Islet precursor cell (in vitro differentiated cells): ENCODE measurements at regions not wholly inside any gene's neighbourhood (a gene's known extent, or its start where the extent isn't known, plus 50 kb on each side); places are given as distances from the start of the nearest gene placed in this dataset.
A peak's percentile ranks its signal among the peaks of the same experiment; 100 is the strongest.
"Not testable (repeated sequence)": the region's sequence is repeated elsewhere in the genome, so short reads cannot be mapped to it uniquely, and the experiment has no call there.

ENCODE experiments used
- DNase-seq: peaks from one replicate; pipeline ENCODE4 v3.0.0-alpha.2; 2018

DNA sequence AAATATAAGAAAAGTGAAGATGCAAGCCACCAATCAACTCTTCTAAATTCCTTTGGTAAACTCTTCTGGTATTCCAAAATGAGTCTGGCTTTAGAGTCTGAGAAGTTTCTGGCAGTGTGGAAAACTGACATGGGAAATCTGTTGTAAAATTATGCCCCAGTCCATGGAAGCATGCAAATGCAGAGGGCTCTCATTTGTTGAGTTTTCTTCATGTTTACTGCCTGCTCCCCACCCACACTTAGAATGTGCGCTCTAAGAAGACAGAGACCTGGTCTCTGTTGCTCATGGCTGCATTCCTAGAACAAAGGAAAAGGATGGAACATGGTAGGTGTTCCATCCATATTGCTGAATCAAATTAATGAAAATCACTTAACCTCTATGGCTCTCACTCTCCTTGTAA, 411.8 kb upstream of the PDZRN3 start:
- no peak for DNase-seq

DNA sequence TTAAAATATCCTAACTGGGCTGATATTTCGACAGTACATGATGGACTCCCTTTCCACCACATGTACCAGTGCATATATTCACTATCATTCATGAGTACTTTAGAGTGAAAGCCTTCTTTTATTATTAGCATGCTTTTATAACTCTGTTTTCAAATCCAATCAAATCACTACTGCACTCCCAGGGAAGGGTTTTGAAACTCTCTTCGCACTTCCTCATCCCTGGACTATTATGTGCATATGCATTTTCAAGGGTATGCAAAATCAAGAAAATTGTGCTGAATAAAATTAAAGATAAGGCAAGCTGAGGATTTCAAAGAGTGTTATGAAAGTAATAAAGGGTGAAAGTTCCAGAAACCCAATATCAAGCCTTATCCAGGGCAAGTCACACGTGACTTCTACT, 411.4 kb upstream of the PDZRN3 start:
- DNase-seq: no peak

DNA sequence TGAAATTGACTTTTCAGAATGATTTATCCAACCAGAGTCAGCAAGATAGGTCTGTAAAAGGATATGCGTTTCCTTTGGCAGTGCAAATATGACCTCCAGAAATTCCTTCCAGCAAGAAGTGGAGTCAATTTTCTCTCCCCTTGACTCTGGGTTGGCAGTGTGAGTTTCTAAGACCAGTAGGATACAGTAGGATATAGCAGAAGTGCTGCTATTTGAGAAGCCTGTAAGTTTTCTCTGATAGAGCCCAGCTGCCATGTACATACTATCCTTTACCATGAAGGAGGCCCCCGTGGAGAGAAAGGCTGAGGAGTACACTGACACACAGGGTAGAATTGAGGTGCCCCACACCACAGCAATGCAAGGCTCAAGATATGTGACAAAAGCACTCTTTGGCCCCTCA, 409.1 kb upstream of the PDZRN3 start:
- no peak for DNase-seq

DNA sequence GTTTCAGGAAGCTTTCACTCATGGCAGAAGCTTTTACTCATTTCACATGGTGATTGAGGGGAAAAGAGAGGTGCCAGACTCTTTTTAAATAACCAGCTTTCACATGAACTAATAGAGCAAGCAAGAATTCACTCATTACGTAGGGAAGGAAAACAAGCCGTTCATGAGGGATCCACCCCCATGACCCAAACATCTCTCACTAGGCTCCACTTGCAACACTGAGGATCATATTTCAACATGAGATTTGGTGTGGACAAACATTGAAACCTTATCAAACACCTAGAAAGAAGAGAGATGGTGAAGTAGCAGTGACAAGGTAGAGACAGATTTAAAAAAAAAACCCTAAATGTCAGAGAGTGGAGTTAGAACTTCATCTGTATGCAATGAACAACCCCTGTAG, 408.6 kb upstream of the PDZRN3 start:
- DNase-seq: no peak

DNA sequence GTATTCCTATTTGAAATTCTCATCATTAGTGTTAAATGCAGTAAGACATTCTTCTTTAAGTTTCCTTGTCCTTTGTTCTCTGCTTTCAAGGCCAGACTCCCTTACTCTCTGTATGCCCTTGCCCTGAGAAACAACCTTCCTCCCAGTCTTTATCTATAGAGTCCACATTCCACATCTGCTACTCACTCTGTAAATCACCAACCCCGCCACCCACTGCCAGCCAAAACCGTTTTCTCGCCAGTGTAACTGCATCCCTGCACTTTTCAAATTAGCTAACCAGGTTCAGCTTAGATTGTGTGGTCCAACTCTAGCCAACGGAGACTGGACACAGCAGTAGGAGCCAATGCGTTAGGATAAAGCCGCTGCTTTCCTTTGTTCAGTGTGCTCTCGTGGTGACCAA, 402.4 kb upstream of the PDZRN3 start:
- DNase-seq: peak; percentile 95

DNA sequence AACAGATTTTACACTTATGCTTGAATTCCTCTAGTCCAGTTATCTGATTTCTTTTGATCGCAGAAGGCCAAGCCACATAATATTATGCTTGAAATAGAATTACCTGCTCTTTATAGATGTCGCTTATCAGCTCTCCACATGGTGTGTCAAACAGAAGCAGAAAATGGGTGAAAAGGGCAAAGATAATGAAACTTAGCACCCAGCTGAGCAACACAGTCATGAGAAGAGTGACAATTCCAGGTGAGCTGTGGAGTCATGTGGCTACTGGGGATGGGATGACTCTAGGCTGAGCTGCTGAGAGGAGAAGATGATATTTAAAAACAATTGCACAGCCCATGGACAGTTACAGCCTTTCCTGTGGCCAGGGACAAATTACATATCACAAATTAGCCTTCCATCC, 398.7 kb upstream of the PDZRN3 start:
- no peak for DNase-seq

DNA sequence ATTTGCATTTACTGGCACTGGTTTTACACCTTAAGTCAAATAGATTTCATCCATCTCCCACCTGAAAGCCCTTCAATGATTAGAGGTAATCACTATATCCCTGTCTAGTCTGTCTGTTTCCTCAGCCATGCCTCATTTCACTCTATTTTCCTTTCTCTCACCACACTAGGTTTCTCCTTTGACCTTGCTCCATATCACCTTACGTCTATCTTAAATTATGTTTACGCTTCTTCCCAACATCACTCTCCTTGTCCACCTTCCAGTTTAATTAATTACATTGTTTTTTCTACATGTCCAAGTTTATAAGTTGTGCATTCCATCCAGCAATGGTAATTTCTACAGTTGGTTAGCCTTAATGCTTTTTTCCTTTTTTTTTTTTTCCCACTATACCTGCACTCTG, 396.7 kb upstream of the PDZRN3 start:
- DNase-seq: no peak

DNA sequence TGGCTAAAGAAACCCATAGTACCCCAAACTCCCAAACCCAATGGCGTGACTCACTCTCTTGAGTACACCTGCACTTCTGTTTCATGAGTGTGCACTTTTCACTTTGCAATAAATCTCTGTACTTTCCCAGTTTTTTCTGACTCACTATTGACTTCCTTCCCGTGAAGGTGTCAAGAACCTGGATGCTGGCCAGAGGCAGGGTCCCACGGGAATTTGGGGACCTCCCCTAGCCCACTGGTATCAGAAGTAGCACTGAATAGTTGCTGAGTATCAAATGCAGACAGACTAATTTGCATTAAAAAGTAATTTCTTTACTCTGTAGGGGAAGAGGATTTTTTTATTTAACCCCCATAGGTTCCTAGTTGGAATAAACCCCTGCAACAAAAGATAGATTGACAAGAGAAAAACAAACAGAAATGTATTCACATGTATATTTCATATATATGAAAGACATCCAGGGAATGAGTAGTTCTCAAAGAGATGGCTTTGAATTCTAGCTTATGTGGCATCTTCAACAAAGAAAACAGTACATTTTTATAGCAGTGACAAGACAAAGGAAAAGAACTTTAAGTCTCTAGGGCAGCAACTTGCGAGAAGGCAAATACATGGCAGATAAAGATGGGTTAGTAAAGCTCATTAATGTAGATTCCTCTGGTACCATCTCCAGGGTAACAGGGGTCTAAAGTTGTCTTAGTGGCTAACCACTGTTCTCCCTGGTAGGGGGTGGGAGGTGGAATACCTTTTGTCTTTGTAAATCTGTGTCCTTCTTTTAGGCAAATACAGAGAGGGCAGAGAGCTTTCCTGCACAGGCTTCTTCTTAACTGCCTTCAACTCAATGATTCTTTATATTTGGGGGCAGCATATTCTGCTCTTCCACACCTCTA, 385.5 kb upstream of the PDZRN3 start:
- DNase-seq: no peak

DNA sequence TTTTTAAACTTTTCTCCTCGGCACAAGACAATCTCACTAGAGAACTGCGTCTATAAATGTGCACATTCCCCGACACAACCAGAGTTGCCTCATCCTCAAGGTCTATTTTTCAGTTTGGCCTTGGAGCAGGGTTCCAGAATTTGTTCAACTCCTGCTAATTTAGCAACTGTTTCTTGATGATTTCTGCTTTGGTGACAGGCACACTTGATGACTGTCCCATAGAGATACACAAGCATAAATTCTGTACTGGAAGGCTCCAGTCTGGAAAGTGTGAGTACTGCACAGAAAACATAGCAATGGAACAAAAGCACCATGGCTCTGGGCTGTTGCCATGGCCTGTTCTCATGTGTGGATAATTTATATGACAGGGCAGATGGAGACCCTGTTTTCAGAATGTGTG, 379.6 kb upstream of the PDZRN3 start:
- no peak for DNase-seq

DNA sequence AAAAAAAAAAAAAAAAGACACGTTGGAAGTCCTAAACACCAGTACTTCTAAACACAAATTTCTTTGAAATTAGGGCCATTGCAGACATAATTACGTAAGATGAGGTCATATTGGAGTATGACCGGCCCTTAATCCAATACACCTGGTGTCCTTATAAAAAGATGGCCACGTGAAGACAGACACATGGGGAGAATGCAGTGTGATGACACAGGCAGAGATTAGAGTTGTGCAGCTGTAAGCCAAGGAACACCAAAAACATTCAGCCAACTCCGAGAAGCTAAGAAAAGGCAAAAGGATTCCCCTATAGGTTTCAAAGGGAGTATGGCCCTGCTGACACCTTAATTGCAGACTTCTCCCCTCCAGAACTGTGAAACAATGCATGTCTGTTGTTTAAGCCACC, 379.0 kb upstream of the PDZRN3 start:
- no peak for DNase-seq

DNA sequence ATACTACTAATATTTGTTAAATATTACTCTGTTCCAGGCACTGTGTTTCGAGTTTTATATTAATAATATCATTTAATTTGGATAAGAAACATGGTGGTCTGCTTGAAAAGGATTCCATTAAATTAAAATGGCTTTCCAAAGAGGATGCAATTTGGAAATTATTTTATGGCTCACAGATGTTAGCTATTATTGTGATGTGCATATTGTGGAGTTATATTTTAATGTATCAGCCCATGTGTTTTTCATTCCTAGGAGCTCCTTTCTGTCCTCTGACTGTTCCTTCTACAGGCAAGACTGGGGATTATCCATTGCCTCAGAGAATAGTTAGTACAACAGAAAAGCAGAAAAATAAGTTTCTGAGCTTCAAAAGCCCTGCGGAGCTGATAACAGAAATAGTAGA, 376.7 kb upstream of the PDZRN3 start:
- no peak for DNase-seq

DNA sequence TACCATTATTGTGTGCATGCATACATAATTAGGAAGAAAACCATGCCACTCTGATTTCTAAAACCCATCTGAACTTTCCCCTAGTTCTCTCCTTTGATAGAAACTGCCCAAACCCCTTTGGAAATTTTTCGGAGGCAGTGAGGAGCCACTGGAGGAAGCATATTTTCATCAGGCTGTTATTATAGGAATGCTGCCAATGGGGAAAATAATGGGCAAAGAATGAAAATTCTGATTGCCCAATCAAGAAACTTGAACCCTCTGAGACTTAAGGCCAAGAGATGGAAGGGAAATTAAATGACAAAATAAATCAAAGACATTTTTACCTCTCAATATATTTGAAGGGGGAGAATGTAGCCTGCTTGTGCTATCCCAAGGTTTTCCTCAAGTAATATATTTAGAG, 376.0 kb upstream of the PDZRN3 start:
- no peak for DNase-seq

DNA sequence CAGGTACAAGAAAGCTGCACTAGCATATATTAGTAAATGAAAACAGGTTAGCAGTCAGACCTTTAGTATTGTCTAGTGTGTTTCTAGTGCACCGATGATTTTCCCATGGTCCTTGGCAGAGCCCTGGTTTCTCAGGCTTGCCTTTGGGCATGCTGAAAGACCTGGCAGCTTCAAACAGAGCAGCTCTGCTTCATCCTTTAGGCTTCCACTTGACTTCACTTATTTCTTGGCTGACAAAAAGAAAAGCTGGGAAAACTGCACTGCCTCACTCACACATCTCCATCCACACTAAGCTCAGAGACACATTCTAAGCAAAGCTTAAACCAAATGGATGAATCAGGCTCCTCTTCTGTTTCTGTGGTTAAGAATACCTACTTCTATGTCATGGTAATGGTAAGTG, 374.8 kb upstream of the PDZRN3 start:
- DNase-seq: no peak

DNA sequence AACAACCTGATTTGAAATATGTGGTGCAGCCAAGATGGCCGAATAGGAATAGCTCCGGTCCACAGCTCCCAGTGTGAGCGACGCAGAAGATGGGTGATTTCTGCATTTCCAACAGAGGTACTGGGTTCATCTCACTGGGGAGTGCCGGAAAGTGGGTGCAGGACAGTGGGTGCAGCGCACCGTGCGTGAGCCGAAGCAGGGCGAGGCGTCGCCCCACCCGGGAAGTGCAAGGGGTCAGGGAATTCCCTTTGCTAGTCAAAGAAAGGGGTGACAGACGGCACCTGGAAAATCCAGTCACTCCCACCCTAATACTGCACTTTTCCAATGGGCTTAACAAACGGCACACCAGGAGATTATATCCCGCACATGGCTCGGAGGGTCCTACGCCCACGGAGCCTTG, 365.9 kb upstream of the PDZRN3 start:
- DNase-seq: not testable (repeated sequence)

DNA sequence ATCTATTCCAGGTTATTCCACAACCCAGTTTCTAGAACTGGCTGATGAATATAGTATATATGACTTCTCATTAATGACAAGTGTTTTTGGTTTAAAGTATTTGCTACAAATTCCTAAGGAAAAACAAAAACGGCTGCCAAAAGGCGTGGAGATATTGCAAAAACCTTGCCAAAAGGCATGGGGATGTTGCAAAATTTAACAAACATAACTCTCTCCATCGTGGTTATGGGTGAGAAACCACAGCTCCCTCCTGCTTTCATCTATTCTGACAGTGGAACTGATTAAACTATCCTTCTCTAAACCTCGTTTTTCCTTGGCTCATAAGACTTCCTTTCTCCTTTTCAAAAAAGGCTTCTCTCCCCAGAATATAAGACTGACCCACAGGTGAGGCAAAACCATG, 342.0 kb upstream of the PDZRN3 start:
- no peak for DNase-seq

DNA sequence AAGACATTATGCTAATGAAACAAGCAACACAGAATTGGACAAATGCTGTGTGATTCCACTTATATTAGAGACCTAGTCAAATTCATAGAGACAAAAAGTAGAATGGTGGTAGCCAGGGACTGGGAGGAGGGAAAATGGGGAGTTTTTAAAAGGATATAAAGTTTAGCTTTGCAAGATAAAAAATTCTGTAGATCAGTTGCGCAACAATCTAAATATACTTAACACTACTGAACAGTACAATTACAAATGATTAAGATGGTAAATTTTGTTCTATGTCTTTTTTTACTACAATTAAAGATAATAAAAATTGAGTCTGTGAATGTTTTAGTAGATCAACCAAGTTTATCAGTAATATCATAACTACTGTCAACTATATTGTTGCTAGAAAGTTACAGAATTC, 340.1 kb upstream of the PDZRN3 start:
- no peak for DNase-seq

DNA sequence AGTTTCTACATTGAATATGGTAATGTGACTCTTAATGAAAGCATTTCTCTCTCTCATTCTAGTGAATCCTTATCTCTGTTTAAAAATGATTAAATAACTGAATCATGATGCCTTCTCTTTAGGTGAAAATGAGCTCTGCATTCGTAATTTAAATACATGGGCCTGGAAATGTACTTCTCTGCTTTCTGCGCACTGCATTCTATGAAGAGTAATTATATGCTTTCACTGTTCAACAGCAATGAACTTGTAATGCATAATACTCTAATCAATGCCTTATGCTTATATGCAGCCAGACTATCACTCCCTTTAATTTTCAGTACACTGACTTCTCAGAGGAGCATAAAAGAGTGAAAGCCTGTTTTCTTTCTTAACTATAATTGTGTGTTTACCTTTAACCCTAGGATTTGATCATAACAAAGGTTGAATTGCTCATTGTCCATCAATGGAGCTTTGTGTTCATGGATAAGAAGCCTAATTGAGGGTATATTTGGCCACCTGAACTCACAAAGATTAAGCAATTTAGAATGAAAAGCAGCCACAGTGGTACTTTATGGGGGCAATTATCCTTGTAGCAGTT, 330.8 kb upstream of the PDZRN3 start:
- no peak for DNase-seq

DNA sequence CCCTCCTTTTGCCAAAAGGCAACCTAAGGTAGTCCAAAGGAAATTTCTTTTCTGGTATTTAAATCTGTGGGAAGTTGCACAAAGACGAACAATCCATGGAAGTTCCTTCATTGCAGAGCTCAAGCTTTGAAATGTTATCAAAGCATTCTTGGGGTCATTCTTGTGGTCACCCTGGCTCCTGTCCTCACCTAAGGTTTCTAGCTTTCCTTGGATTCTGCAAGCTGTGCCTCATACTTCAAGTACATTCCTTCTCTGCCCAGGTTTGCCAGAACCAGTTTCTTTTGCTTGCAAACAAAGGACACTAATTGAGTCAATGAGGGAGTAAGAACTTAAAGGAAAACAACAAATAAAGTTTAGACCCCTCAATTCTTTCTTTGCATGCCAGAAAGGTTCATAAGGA, 329.8 kb upstream of the PDZRN3 start:
- peak; percentile 90 for DNase-seq

DNA sequence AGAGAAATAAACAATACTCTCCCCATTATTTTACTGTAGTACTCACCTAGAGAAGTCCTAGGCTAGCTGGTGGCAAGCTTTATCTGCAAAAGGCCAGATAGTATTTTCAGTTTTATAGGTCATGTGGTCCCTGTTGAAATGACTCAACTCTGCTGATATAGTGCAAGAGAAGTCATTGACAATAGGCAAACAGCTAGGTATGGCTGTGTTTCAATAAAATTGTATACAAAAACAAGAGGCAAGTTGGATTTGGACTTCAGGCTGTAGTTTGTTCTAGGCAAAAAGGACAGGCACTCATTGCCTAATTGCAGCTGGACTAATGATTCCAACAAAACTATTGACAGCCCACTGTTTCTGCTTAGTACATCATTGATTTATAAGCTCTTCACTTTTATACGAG, 328.0 kb upstream of the PDZRN3 start:
- no peak for DNase-seq

DNA sequence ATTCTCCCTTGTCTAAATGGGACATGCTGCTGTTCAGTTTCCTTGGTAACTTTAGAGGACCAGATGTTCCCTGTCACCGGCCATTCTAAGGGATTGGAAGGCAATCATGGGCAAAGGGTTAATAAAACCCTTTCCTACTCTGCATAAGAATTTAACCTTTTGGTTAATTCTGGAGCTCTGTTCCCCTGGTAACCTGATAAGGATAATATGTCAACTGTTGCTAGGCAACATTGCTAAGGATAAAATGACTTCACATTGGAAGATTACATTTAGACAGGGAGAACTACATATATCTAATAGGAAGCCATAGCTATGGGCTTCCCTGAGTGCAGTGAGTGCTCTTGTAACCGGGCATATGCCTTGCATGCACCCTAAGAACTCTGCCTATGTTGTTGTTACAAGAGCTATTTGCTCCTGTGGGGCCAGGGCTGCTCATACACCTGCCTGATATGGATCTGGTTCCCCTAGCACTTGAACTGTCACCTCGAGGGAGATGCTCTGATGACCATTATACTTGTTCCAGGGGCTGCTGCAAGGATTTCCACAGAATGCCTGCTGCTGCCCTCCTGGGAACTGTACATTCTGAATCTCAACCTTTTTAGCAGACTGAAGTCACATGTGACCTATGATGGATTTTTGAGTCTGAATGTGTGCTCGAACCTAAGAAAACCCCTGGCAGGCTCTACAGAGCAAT, 326.3 kb upstream of the PDZRN3 start:
- no peak for DNase-seq

DNA sequence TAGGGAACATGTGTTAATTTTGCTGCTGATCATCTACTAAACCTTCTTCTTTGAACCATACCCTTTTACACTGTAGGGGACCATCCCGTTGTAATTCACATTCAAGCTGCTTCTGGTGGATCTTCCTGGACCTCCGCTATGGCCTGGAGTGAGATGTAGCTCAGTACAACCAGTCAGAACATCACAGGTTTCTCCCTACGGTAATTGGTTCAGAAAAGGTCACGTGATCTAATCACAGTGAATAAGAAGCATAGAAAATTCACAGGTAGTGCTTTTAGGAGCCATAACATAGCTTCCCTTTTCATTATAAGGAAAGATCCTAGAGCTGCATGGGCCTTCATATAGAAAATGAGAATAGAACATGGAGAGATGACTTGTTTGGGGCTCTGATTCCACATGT, 320.8 kb upstream of the PDZRN3 start:
- no peak for DNase-seq

DNA sequence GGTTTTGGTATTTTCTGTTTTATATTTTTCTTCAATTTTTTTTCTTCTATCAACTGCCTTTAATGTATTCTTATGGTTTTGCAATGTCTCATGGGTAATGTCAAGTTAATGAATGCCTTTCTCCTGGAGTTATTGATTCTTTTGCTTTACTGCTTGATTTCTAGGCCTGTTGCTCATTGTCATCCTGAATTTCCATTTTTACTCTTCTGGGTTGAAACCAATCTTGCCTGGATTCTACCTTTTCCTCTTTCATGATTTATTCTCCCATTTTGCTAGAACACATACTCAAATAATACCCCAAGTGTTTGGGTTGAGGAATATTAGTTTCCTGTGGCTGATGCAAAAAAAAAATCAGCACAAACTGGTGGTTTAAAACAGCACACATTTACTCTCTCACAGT, 315.2 kb upstream of the PDZRN3 start:
- DNase-seq: no peak

DNA sequence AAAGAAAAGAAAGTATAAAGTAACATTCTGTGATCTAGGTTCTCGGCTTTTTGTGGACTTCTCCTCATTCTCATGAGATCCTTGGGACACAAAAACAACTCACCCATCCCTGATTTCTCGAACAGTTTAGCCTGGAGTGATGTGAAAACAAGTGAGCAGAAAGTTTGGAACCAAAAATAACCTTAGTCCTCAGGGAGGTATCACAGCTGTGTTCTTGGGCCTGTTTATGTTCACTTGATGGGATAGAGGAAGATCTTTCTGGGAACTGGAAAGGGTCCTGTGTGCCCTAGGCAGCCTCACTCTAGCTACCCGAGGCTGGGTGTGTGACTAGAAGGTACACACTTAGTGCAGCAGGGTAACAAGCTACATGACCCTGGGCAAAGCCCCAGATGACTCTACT, 308.8 kb upstream of the PDZRN3 start:
- no peak for DNase-seq

DNA sequence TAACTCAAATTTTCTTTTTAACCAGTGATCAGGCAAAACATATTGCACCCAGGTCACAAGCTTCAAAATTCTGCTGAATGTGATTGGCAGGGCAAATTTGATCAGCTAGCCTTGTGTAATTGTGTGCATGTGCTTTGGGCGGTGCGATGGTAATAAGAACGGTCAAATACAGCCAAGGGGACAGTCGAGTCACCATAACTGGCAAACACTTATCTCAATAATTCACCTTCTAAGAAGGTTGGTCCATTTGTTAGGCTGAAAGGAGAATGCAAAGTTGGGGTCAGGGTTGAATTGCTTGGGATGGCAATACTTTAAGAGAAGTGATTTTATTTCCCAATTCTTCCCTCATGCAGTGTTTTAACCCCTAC, 302.4 kb upstream of the PDZRN3 start:
- no peak for DNase-seq
